ENCODE measurements at regions not wholly inside any gene's neighbourhood (a gene's known extent, or its start where the extent isn't known, plus 50 kb on each side); places are given as distances from the start of the nearest gene placed in this dataset.
A peak's percentile ranks its signal among the peaks of the same experiment; 100 is the strongest.

GRCh38 chr13:53249236-53249635 lies 220.6 kb downstream of the OLFM4 start (continued):
- TF ChIP-seq CHD7 (IDR thresholded peaks at IDR 0.05; ENCODE audit: insufficient replicate concordance, low read length) (no peak), CREB1 (IDR thresholded peaks at IDR 0.05) (no peak), E2F6 (IDR thresholded peaks at IDR 0.05) (peak; percentile 69), TBP (IDR thresholded peaks at IDR 0.05; ENCODE audit: low read depth, low read length) (no peak), CHD1 (IDR thresholded peaks at IDR 0.05; ENCODE audit: low read depth, low read length) (no peak), RBBP5 (IDR thresholded peaks at IDR 0.05; ENCODE audit: borderline replicate concordance, low read depth, low read length) (no peak), SRF (IDR thresholded peaks at IDR 0.05; ENCODE audit: low read depth, low read length) (peak; percentile 53; the same call in 1 of the 2 replicates), BCL11A (IDR thresholded peaks at IDR 0.05; ENCODE audit: low read depth in 2 of 2, low read length in 2 of 2) (no peak), MAX (IDR thresholded peaks at IDR 0.05) (peak; percentile 71), SIX5 (IDR thresholded peaks at IDR 0.05; ENCODE audit: low read depth, low read length) (no peak)
